ENCODE measurements at regions not wholly inside any gene's neighbourhood (a gene's known extent, or its start where the extent isn't known, plus 50 kb on each side); places are given as distances from the start of the nearest gene placed in this dataset.

DNA sequence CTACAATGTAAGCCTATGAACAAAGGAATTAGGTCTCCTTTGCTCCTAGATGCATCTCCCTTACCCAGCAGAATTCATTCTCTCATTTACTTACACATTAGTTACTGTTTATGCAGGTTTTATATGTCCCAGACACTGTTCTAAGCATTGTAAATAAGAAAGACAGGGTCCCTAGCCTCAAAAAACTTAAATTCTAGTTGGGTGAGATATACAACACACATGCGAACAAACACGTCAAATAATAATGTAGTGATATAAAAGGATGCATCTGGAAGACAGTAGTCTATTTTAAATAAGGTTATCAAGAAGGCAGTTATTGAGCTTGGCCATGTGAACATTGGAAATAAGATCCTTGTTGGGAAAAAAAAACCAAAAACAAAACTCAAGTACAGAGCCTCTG lies 479.7 kb downstream of the DNAJB9 start:
- H3K4me3 ChIP-seq (ENCODE audit: low read depth, low read length): no peak overlapping the region
- TF ChIP-seq, protein P1, sequence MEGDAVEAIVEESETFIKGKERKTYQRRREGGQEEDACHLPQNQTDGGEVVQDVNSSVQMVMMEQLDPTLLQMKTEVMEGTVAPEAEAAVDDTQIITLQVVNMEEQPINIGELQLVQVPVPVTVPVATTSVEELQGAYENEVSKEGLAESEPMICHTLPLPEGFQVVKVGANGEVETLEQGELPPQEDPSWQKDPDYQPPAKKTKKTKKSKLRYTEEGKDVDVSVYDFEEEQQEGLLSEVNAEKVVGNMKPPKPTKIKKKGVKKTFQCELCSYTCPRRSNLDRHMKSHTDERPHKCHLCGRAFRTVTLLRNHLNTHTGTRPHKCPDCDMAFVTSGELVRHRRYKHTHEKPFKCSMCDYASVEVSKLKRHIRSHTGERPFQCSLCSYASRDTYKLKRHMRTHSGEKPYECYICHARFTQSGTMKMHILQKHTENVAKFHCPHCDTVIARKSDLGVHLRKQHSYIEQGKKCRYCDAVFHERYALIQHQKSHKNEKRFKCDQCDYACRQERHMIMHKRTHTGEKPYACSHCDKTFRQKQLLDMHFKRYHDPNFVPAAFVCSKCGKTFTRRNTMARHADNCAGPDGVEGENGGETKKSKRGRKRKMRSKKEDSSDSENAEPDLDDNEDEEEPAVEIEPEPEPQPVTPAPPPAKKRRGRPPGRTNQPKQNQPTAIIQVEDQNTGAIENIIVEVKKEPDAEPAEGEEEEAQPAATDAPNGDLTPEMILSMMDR (IDR thresholded peaks at IDR 0.05; ENCODE audit: borderline replicate concordance, insufficient read depth, low read depth, low read length): no peak

DNA sequence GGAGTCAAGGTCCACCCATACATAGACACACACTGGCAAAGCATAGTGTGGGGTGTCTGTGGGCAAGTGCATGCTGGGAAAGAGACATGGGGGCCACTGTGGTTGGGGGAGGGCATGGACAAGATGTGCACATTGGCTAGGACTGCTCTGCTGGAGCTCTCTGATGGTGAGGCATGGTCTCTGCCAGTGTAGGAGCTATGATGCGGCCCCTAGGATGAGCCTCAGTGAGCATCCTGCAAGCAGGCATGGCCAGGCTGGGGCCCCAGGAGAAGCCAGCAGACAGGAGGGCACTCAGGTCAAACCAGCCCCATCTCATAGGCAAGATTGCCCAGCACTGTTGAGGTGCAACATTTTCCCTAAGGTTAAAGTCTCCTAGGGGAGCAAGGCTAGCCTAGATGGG lies 489.4 kb downstream of the DNAJB9 start:
- no peak overlapping the region for H3K4me3 ChIP-seq (ENCODE audit: low read depth, low read length)
- TF ChIP-seq, protein P1 (IDR thresholded peaks at IDR 0.05; ENCODE audit: borderline replicate concordance, insufficient read depth, low read depth, low read length): no peak

DNA sequence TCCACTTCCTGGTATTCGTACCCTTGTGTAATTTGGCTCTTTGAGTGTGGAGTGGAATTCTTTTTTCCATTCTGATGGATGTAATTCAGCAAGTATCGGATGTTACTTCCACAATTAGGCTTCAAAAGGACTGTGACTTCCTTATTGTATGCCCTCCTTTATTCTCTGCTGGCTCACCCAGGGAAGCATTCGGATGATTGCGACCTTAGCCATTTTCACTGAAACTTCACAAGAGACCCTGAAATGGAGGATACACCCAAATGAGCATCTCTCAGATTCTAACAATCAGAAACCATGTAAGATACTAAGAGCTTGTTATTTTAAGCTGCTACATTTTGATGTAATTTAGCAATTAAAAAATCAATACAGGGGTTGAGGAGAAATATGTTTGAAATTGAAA lies 493.1 kb downstream of the DNAJB9 start:
- TF ChIP-seq, protein P1 (IDR thresholded peaks at IDR 0.05; ENCODE audit: borderline replicate concordance, insufficient read depth, low read depth, low read length): no peak
- no peak overlapping the region for H3K4me3 ChIP-seq (ENCODE audit: low read depth, low read length)

DNA sequence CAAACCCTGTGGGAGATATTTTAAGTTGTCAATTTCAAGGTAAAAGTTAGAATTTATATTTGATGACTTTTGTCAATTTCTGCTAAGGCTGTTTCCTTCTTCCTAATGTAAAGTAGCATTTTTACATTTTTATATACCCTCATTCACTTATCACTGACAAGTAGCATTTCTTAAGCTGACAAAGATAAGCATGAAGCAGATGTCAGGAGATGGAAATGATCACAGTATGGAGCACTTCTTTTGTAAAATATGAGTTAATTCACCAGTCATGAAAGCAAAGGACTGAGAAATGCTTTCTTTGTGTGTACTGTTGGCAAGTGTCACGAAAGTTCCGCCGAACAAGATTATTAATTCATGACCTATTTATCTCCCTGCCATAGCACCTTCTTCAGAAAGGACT lies 503.9 kb downstream of the DNAJB9 start:
- no peak overlapping the region for H3K4me3 ChIP-seq (ENCODE audit: low read depth, low read length)
- TF ChIP-seq, protein P1 (IDR thresholded peaks at IDR 0.05; ENCODE audit: borderline replicate concordance, insufficient read depth, low read depth, low read length): no peak

DNA sequence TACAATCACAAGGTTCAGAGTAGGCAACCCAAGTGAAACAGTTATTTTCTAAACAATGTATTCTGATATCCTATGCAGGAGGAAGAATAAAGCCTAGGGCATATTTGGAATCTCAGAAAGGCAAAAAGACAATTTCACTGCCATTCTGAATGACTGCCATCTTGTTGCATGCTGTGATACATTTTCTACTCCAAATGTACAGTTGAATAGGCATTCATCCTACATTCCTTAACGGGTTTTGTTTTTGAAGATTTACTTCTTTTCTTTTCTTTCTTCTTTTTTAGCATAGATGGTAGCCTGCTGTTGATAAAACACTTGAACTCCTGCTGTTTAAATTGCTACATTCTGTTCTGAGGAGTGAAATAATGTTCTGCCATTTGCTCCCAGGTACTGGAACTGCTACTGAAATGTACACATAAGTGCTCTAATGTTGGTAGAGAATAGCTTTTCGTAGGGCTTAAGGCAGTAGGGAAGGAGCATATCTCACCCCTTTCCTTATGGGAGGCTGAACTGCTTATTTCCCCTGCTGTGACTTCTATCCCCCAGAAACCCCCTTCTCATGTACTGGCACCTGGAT lies 506.8 kb downstream of the DNAJB9 start:
- no peak overlapping the region for H3K4me3 ChIP-seq (ENCODE audit: low read depth, low read length)
- TF ChIP-seq, protein P1 (IDR thresholded peaks at IDR 0.05; ENCODE audit: borderline replicate concordance, insufficient read depth, low read depth, low read length): no peak

DNA sequence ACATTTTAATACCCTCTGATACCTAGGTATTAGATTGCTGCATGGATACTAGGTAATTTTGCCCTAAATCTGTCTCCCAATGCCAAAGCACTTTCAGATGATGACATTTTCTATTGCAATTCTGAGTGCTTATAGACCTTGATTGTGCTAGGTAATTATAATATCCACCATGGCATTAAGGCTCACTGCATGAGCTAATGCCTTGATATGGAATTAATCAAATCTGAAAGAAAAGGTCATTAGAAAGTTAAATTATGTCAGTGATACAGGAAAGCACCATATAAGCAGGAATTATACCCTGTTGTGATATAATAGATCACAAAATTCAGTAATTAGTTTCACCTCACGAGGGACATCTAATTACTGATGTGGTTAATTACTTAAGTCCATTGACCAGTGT lies 521.4 kb downstream of the DNAJB9 start:
- no peak overlapping the region for H3K4me3 ChIP-seq (ENCODE audit: low read depth, low read length)
- TF ChIP-seq, protein P1 (IDR thresholded peaks at IDR 0.05; ENCODE audit: borderline replicate concordance, insufficient read depth, low read depth, low read length): no peak

DNA sequence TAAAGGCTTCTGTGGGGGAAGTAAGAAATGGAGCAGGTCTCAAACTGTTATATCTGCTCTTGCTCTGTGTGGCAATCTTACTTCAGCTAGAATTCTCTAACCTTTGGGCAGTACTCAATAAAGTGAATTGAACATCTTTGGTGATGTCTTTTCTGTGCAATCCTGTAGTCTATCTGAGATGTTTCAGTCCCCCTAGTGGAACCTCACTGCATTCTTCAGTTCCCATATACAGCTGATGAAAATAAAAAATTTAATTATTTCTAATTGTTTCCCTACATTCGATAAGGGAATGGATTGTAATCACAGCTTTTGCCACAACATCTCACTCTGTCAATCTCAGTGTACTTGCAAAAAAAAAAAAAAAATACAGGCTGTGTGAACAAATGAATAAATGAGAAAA lies 522.6 kb downstream of the DNAJB9 start:
- no peak overlapping the region for H3K4me3 ChIP-seq (ENCODE audit: low read depth, low read length)
- TF ChIP-seq, protein P1 (IDR thresholded peaks at IDR 0.05; ENCODE audit: borderline replicate concordance, insufficient read depth, low read depth, low read length): no peak

Data from GM12875 (cell line).